ENCODE measurements at regions not wholly inside any gene's neighbourhood (a gene's known extent, or its start where the extent isn't known, plus 50 kb on each side); places are given as distances from the start of the nearest gene placed in this dataset.
"Not testable (repeated sequence)": the region's sequence is repeated elsewhere in the genome, so short reads cannot be mapped to it uniquely, and the experiment has no call there.

GRCh38 chr1:98575955-98576354 is 85.6 kb upstream of the SNX7 start:
- no peak for DNase-seq

- DNase-seq, result no peak
Observed at GRCh38 chr1:98565951-98566350, 95.6 kb upstream of the SNX7 start.

- DNase-seq, result no peak
Observed at GRCh38 chr1:98559291-98559690, 102.2 kb upstream of the SNX7 start.

GRCh38 chr1:98557895-98558294 is 103.6 kb upstream of the SNX7 start:
- DNase-seq, result no peak

GRCh38 chr1:98556521-98557158 is 104.9 kb upstream of the SNX7 start:
- peak; percentile 29 to 70 for DNase-seq

- DNase-seq, result no peak
Observed at GRCh38 chr1:98555814-98556213, 105.7 kb upstream of the SNX7 start.

- not testable (repeated sequence) for DNase-seq
Observed at GRCh38 chr1:98552576-98553074, 108.9 kb upstream of the SNX7 start.

- no peak for DNase-seq
Observed at GRCh38 chr1:98550076-98550475, 111.4 kb upstream of the SNX7 start.

GRCh38 chr1:98546319-98546718 is 115.2 kb upstream of the SNX7 start:
- DNase-seq, result no peak

GRCh38 chr1:98538106-98538505 is 123.4 kb upstream of the SNX7 start:
- no peak for DNase-seq

GRCh38 chr1:98523256-98523655 is 138.3 kb upstream of the SNX7 start:
- no peak for DNase-seq

- DNase-seq, result no peak
Observed at GRCh38 chr1:98516306-98516705, 145.2 kb upstream of the SNX7 start.

- DNase-seq, result no peak
Observed at GRCh38 chr1:98515744-98516143, 145.8 kb upstream of the SNX7 start.

- not testable (repeated sequence) for DNase-seq
Observed at GRCh38 chr1:98512216-98512615, 149.3 kb upstream of the SNX7 start.

GRCh38 chr1:98503771-98504170 is 157.8 kb upstream of the SNX7 start:
- DNase-seq, result no peak

GRCh38 chr1:98502937-98503336 is 158.6 kb upstream of the SNX7 start:
- DNase-seq, result no peak

GRCh38 chr1:98500324-98500723 is 161.2 kb upstream of the SNX7 start:
- no peak for DNase-seq

- no peak for DNase-seq
Observed at GRCh38 chr1:98498651-98499050, 162.9 kb upstream of the SNX7 start.

GRCh38 chr1:98497497-98497896 is 164.0 kb upstream of the SNX7 start:
- DNase-seq, result no peak

- DNase-seq, result no peak
Observed at GRCh38 chr1:98496256-98496995, 165.1 kb upstream of the SNX7 start.

- no peak for DNase-seq
Observed at GRCh38 chr1:98493469-98493868, 168.1 kb upstream of the SNX7 start.

- DNase-seq, result no peak
Observed at GRCh38 chr1:98490099-98490498, 171.4 kb upstream of the SNX7 start.

GRCh38 chr1:98487620-98488019 is 173.9 kb upstream of the SNX7 start:
- no peak for DNase-seq

- no peak for DNase-seq
Observed at GRCh38 chr1:98482611-98483010, 178.9 kb upstream of the SNX7 start.

- DNase-seq, result no peak
Observed at GRCh38 chr1:98480271-98480670, 181.2 kb upstream of the SNX7 start.
